GM12878 (cell line): ENCODE measurements at regions not wholly inside any gene's neighbourhood (a gene's known extent, or its start where the extent isn't known, plus 50 kb on each side); places are given as distances from the start of the nearest gene placed in this dataset.

Experiments
- ATAC-seq: fragments of 200-7000 bp; cut with Tn5 transposase; 3 replicates; pipeline ENCODE4 v1.9.1; 2020; ENCODE audit warnings: mild to moderate bottlenecking, moderate library complexity
- BruUV-seq: library from RNA; stranded (reverse); fragments of 400-500 nt; replicated peaks from 2 replicates; lab custom pipeline; 2021; lab: Mats Ljungman, UMichigan
- CTCF ChIA-PET: fragments of 300-600 bp; sonication (Branson Sonifier 250); formaldehyde crosslinking; extraction: SDS; loops from one replicate; lab custom pipeline; 2021; ENCODE audit warnings: inconsistent platforms; lab: Yijun Ruan, JAX
- POLR2A ChIA-PET: fragments of 350-600 bp; formaldehyde crosslinking; extraction: SDS; loops from one replicate; lab custom pipeline; 2021; ENCODE audit warnings: inconsistent platforms; lab: Charles Lee
- RAD21 ChIA-PET: fragments of 300-600 bp; sonication (Branson Sonifier 250); formaldehyde crosslinking; loops from one replicate; lab custom pipeline; 2023; ENCODE audit warnings: antibody characterized with exemption; ENCODE audit not compliant: unreplicated experiment; lab: Charles Lee
- SMC1A ChIA-PET: fragments of 300-600 bp; sonication (Branson Sonifier 250); formaldehyde crosslinking; loops from one replicate; lab custom pipeline; 2023; ENCODE audit not compliant: unreplicated experiment, uncharacterized antibody; lab: Charles Lee
- DNase-seq: peaks from one replicate; pipeline ENCODE4 v3.0.0-alpha.2; 2011; ENCODE audit warnings: low read depth, low spot score
- FAIRE-seq: peaks from 3 replicates; lab custom pipeline; 2011; peaks lifted over from hg19 to GRCh38; lab: Jason Lieb, UNC
- H2AFZ ChIP-seq: 2 replicates; pipeline ENCODE4 v1.6.0; 2011; ENCODE audit warnings: low read depth, low read length, control low read depth; ENCODE audit not compliant: control insufficient read depth
- H3K27ac ChIP-seq: 2 replicates; pipeline ENCODE4 v1.5.1; 2011; ENCODE audit warnings: control low read depth; ENCODE audit not compliant: control insufficient read depth, insufficient read depth
- H3K27me3 ChIP-seq, 2 experiments: replicated peaks in 1 of 2; 2 replicates each; pipeline versions ENCODE4 v1.6.0 to v1.6.1; 2011; ENCODE audit warnings: low read length in 1 of 2; ENCODE audit not compliant: control insufficient read depth in 2 of 2, insufficient read depth in 2 of 2
- H3K36me3 ChIP-seq, 2 experiments: 2 replicates each; pipeline ENCODE4 v1.5.1; 2011; ENCODE audit warnings: low read length in 1 of 2; ENCODE audit not compliant: control insufficient read depth in 2 of 2, insufficient read depth in 2 of 2
- H3K4me1 ChIP-seq: 2 replicates; pipeline ENCODE4 v1.6.1; 2011; ENCODE audit warnings: mild to moderate bottlenecking, low read length, moderate library complexity, mixed read lengths; ENCODE audit not compliant: control insufficient read depth, insufficient read depth
- H3K4me2 ChIP-seq: 2 replicates; pipeline ENCODE4 v1.6.0; 2011; ENCODE audit warnings: control low read depth; ENCODE audit not compliant: control insufficient read depth, insufficient read depth
- H3K4me3 ChIP-seq: fragments of 200-600 bp; sonication (generic); 2 replicates; pipeline ENCODE4 v1.5.1; 2016
- H3K79me2 ChIP-seq: 2 replicates; pipeline ENCODE4 v1.6.0; 2011; ENCODE audit warnings: low read length; ENCODE audit not compliant: control insufficient read depth, insufficient read depth
- H3K9ac ChIP-seq: 2 replicates; pipeline ENCODE4 v1.8.0; 2011; ENCODE audit warnings: low read length, control low read depth, mixed read lengths; ENCODE audit not compliant: control insufficient read depth, insufficient read depth
- H3K9me3 ChIP-seq: replicated peaks from 3 replicates; pipeline ENCODE4 v1.5.1; 2011; ENCODE audit warnings: mild to moderate bottlenecking, low read length; ENCODE audit not compliant: control insufficient read depth, insufficient read depth
- H4K20me1 ChIP-seq: 2 replicates; pipeline ENCODE4 v1.6.0; 2011; ENCODE audit not compliant: control insufficient read depth, insufficient read depth
- BMI1 ChIP-seq: fragments of 450-650 bp; IDR thresholded peaks from 2 replicates; pipeline ENCODE4 v1.6.1; 2016; ENCODE audit warnings: mild to moderate bottlenecking, moderate library complexity, borderline replicate concordance
- CBX5 ChIP-seq: sonication (generic); IDR thresholded peaks from 2 replicates; pipeline ENCODE4 v1.6.1; 2016; ENCODE audit warnings: low read depth, moderate library complexity, mild to moderate bottlenecking, inconsistent platforms
- EED ChIP-seq: sonication (generic); IDR thresholded peaks from 2 replicates; pipeline ENCODE4 v1.6.1; 2016; ENCODE audit warnings: antibody characterized with exemption, low read depth
- FOXK2 ChIP-seq: fragments of 450-650 bp; IDR thresholded peaks from 2 replicates; pipeline ENCODE4 v1.6.1; 2017; ENCODE audit warnings: mild to moderate bottlenecking, moderate library complexity
- GABPA ChIP-seq: IDR thresholded peaks from 2 replicates; pipeline ENCODE4 v1.6.1; 2014; ENCODE audit warnings: antibody characterized with exemption, low read depth, mild to moderate bottlenecking, inconsistent platforms
- HDGF ChIP-seq: fragments of 450-650 bp; IDR thresholded peaks from 2 replicates; pipeline ENCODE4 v1.6.1; 2016; ENCODE audit warnings: antibody characterized with exemption
- MYC ChIP-seq: IDR thresholded peaks from 2 replicates; pipeline ENCODE4 v1.6.1; 2011; ENCODE audit warnings: mild to moderate bottlenecking, low read length, moderate library complexity, inconsistent platforms; ENCODE audit not compliant: insufficient read depth, insufficient replicate concordance, insufficient read length, severe bottlenecking
- NBN ChIP-seq: fragments of 450-650 bp; IDR thresholded peaks from 2 replicates; pipeline ENCODE4 v1.6.1; 2016
- SPI1 ChIP-seq: IDR thresholded peaks from 2 replicates; pipeline ENCODE4 v1.6.1; 2011; ENCODE audit warnings: low read depth, mild to moderate bottlenecking, low read length, moderate library complexity, borderline replicate concordance; ENCODE audit not compliant: insufficient read depth
- STAT1 ChIP-seq: fragments of 450-650 bp; conservative IDR thresholded peaks from 2 replicates; pipeline ENCODE4 v1.6.1; 2014; ENCODE audit warnings: antibody characterized with exemption, mild to moderate bottlenecking
- ZNF207 ChIP-seq: fragments of 450-650 bp; IDR thresholded peaks from 2 replicates; pipeline ENCODE4 v1.6.1; 2014; ENCODE audit warnings: antibody characterized with exemption, mild to moderate bottlenecking, borderline replicate concordance
- ZNF622 ChIP-seq: fragments of 450-650 bp; IDR thresholded peaks from 2 replicates; pipeline ENCODE4 v1.6.1; 2017; ENCODE audit warnings: mild to moderate bottlenecking, inconsistent platforms
- WGBS: methylation state at CpG from one replicate; pipeline ENCODE4 v1.1.6; 2016; ENCODE audit warnings: low lambda C conversion rate; ENCODE audit not compliant: insufficient replicate concordance, insufficient coverage; ENCODE audit errors: missing lambda C conversion rate; 5-methylcytosine and 5-hydroxymethylcytosine counted together
- in situ Hi-C: fragments of 300-500 bp; cut with MboI; formaldehyde crosslinking; loops from 9 replicates; pipeline ENCODE4 v1.14.3; 2018; ENCODE audit warnings: mixed read lengths
- intact Hi-C: fragments of 100-400 bp; cut with micrococcal nuclease; formaldehyde crosslinking; loops from one replicate; pipeline ENCODE4 v1.14.2; 2022; ENCODE audit not compliant: unreplicated experiment
- TF ChIP-seq, protein P1 (sequence below): IDR thresholded peaks from 2 replicates; pipeline ENCODE4 v1.6.1; 2012; ENCODE audit warnings: low read depth, low read length, improper control_type of control experiment
- TF ChIP-seq, protein P2 (sequence below): IDR thresholded peaks from 2 replicates; pipeline ENCODE4 v1.6.1; 2011; ENCODE audit warnings: borderline replicate concordance, low read depth, mild to moderate bottlenecking, moderate library complexity, low read length; ENCODE audit not compliant: insufficient read depth, poor library complexity, severe bottlenecking

DNA sequence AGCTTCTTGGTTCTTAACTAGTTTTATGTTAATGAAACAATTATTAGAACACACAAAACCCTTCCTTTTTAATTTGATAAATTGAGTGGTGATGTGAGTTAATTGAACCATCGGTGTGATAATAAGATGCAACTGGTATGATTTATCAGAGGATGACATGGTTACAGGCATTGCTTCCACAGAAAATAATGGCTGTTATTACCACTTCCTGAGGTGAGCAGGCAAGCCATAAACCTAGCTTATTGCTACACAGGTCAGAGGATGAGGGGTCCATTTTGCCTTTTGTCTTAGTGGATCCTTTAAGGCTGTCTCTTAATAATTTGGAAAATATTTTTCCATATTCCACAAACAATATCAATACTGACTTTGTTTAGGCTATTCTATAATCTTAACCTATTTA, 226.6 kb upstream of the EDNRB start:
- TF ChIP-seq HDGF (no peak), GABPA (no peak), BMI1 (no peak)
- FAIRE-seq: no peak
- in situ Hi-C loops: no loop called here
- Histone ChIP-seq H3K4me3 (no peak overlapping the region), H3K27me3 (peaks cover 0 to 2% of the 10 kb centered on the region in 2 experiments; a peak in 1 of 4 replicates), H4K20me1 (no peaks in the 10 kb centered on the region), H2AFZ (no peak overlapping the region), H3K4me1 (no peaks in the 10 kb centered on the region), H3K36me3 (no peaks in the 10 kb centered on the region), H3K9ac (no peak overlapping the region), H3K27ac (no peak overlapping the region), H3K4me2 (no peak overlapping the region), H3K79me2 (no peaks in the 10 kb centered on the region), H3K9me3 (no peaks in the 10 kb centered on the region)
- ATAC-seq: no peak
- BruUV-seq: no TSS peak
- intact Hi-C loops: no loop called here
- SMC1A ChIA-PET: interaction anchor here (0.9 to 1.1 kb wide), 2 partner anchors 14 to 47 kb away, joined by 3 read pairs; no protein-coding TSS in a partner anchor
- POLR2A ChIA-PET: no interaction called here
- RAD21 ChIA-PET: no interaction called here
- WGBS: 32% methylated on average over 1 of the region's 1 CpG
- CTCF ChIA-PET: interaction anchor here (1.1 to 4.7 kb wide), 3 partner anchors 7 to 368 kb away, joined by 3 to 25 read pairs (median 3); no protein-coding TSS in a partner anchor
- no peak for DNase-seq

DNA sequence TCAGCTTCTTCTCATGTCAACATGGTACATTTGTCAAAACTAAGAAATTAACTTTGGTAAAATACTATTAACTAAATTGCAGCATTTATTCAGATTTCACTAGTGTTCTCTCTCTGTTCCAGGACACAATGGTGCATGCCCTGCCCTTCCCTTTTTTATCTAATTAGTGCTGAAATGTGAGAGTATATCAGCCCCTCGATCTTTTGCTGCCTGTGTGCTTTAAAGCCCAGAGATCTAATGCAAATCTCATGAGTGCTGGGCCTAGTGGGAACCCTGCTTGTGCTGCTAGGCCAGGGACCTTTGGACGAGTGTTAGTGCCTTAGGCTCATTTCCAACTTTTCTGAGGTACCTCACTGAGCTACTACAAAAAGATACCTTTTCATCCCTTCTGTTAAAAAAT, 221.1 kb upstream of the EDNRB start:
- no peaks in the 10 kb centered on the region for H3K36me3 ChIP-seq
- H3K4me1 ChIP-seq: no peaks in the 10 kb centered on the region
- ChIA-PET CTCF (interaction anchor here (0.7 to 5.4 kb wide), 10 partner anchors 7 to 1284 kb away, joined by 3 to 73 read pairs (median 4); no protein-coding TSS in a partner anchor), POLR2A (no interaction called here), SMC1A (interaction anchor here (0.8 to 4.7 kb wide), 11 partner anchors 18 to 918 kb away, joined by 3 to 54 read pairs (median 6); no protein-coding TSS in a partner anchor), RAD21 (interaction anchor here (0.8 to 3.6 kb wide), 10 partner anchors 9 to 839 kb away, joined by 3 to 50 read pairs (median 4); no protein-coding TSS in a partner anchor)
- intact Hi-C loops (loop anchor here (5.0 to 10.0 kb wide), 6 partner anchors 255 to 1185 kb away; no protein-coding TSS in a partner anchor), in situ Hi-C loops (loop anchor here (5.0 kb wide), 1 partner anchor 838 kb away; no protein-coding TSS in a partner anchor)
- no peak for ATAC-seq
- no peak for FAIRE-seq
- no peak overlapping the region for H3K27ac ChIP-seq
- no peaks in the 10 kb centered on the region for H3K9me3 ChIP-seq
- WGBS: 3% methylated on average over 2 of the region's 2 CpGs
- H3K4me2 ChIP-seq: no peak overlapping the region
- no peaks in the 10 kb centered on the region for H4K20me1 ChIP-seq
- no peak for DNase-seq
- H3K79me2 ChIP-seq: no peaks in the 10 kb centered on the region
- no peak overlapping the region for H2AFZ ChIP-seq
- no TSS peak for BruUV-seq
- no peak overlapping the region for H3K4me3 ChIP-seq
- H3K9ac ChIP-seq: no peak overlapping the region
- H3K27me3 ChIP-seq: peaks cover 0 to 2% of the 10 kb centered on the region in 2 experiments; a peak in 1 of 4 replicates
- TF ChIP-seq CBX5: no peak
- TF ChIP-seq, protein P1, sequence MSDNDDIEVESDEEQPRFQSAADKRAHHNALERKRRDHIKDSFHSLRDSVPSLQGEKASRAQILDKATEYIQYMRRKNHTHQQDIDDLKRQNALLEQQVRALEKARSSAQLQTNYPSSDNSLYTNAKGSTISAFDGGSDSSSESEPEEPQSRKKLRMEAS: no peak
- TF ChIP-seq ZNF622: no peak
- TF ChIP-seq, protein P2, sequence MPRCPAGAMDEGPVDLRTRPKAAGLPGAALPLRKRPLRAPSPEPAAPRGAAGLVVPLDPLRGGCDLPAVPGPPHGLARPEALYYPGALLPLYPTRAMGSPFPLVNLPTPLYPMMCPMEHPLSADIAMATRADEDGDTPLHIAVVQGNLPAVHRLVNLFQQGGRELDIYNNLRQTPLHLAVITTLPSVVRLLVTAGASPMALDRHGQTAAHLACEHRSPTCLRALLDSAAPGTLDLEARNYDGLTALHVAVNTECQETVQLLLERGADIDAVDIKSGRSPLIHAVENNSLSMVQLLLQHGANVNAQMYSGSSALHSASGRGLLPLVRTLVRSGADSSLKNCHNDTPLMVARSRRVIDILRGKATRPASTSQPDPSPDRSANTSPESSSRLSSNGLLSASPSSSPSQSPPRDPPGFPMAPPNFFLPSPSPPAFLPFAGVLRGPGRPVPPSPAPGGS: no peak
- TF ChIP-seq FOXK2: no peak
- no peak for TF ChIP-seq EED
- no peak for TF ChIP-seq NBN
- no peak for TF ChIP-seq SPI1
- no peak for TF ChIP-seq MYC
- no peak for TF ChIP-seq ZNF207
- TF ChIP-seq STAT1: no peak
